ENCODE measurements at regions not wholly inside any gene's neighbourhood (a gene's known extent, or its start where the extent isn't known, plus 50 kb on each side); places are given as distances from the start of the nearest gene placed in this dataset.

GRCh38 chr16:65426484-65426883, 304.6 kb upstream of the CDH11 start (continued):
- TF ChIP-seq CHD7 (IDR thresholded peaks at IDR 0.05; ENCODE audit: insufficient replicate concordance, low read length) (no peak), SP2 (IDR thresholded peaks at IDR 0.05; ENCODE audit: low read length) (no peak), RNF2 (IDR thresholded peaks at IDR 0.05; ENCODE audit: borderline replicate concordance, low read depth, low read length, missing control alignments, poor library complexity, severe bottlenecking) (no peak), HDAC6 (IDR thresholded peaks at IDR 0.05; ENCODE audit: low read depth, low read length) (no peak), CBX8 (IDR thresholded peaks at IDR 0.05; ENCODE audit: borderline replicate concordance, low read depth, low read length) (no peak), GABPA (IDR thresholded peaks at IDR 0.05; ENCODE audit: borderline replicate concordance, insufficient read depth, low read length) (no peak), E2F6 (IDR thresholded peaks at IDR 0.05) (no peak), POLR2A (IDR thresholded peaks at IDR 0.05; ENCODE audit: control extremely low read depth in 1 of 2, low read depth in 2 of 2, low read length in 2 of 2) (no peak)

Data from H1 (cell line).